ENCODE measurements at regions not wholly inside any gene's neighbourhood (a gene's known extent, or its start where the extent isn't known, plus 50 kb on each side); places are given as distances from the start of the nearest gene placed in this dataset.

GRCh38 chr12:28704477-28705169, 444.5 kb upstream of the FAR2 start:
- no peaks in the 10 kb centered on the region for H3K9me3 Mint-ChIP-seq
- H3K4me1 Mint-ChIP-seq, result no peaks in the 10 kb centered on the region

DNA sequence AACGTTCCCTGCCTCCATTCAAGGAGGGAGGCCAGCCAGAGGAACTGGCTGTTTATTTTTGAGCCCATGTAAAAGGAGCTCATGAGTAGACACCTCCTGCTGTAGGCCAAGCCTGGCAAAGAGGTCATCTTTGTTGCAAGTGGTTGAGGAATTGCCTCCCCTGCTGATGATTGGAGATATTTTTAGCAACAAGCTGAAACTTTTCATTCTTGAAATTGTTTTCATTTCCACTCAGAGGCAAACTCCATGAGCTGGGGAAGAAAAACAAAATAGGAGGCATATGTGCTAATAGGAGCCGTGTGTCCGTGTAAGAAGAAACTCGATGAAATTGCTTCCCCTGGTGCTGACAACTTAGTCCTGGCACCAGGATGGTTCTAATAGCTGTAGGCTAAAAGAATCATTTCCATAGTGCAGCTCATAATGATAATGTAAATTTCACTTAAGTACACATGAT, 440.1 kb upstream of the FAR2 start:
- Histone ChIP-seq H3K9me3 (ENCODE audit: low read depth) (no peaks in the 10 kb centered on the region), H3K4me1 (no peaks in the 10 kb centered on the region), H3K79me2 (ENCODE audit: low read depth) (no peaks in the 10 kb centered on the region), H3K27ac (no peak overlapping the region), H4K20me1 (ENCODE audit: low read depth) (no peaks in the 10 kb centered on the region), H3K9ac (no peak overlapping the region), H3K36me3 (no peaks in the 10 kb centered on the region), H3K27me3 (no peaks in the 10 kb centered on the region), H3K4me3 (no peak overlapping the region), H3K4me2 (no peak overlapping the region), H3F3A (ENCODE audit: low read depth) (no peaks in the 10 kb centered on the region), H2AFZ (replicated peaks) (no peak overlapping the region)
- Mint-ChIP-seq H3K9me3 (no peaks in the 10 kb centered on the region), H3K4me1 (no peaks in the 10 kb centered on the region), H3K4me3 (no peak overlapping the region), H3K36me3 (no peaks in the 10 kb centered on the region), H3K27me3 (ENCODE audit: insufficient read depth, low read depth) (no peaks in the 10 kb centered on the region), H3K27ac (no peak overlapping the region)
- no peak for TF ChIP-seq CTCF (IDR thresholded peaks at IDR 0.05)
- TF ChIP-seq EZH2phosphoT487 (IDR thresholded peaks at IDR 0.05), result no peak
- TF ChIP-seq EZH2 (IDR thresholded peaks at IDR 0.05), result no peak
- DNase-seq (ENCODE audit: low spot score), result no peak

More at GRCh38 chr12:28704477-28705169, 444.5 kb upstream of the FAR2 start:
- Histone ChIP-seq H3K4me1 (no peaks in the 10 kb centered on the region), H3K79me2 (ENCODE audit: low read depth) (no peaks in the 10 kb centered on the region), H3K9ac (no peak overlapping the region), H3K36me3 (no peaks in the 10 kb centered on the region), H3K4me3 (no peak overlapping the region), H2AFZ (replicated peaks) (no peak overlapping the region), H3K27me3 (no peaks in the 10 kb centered on the region), H3K27ac (no peak overlapping the region), H3F3A (ENCODE audit: low read depth) (no peaks in the 10 kb centered on the region), H4K20me1 (ENCODE audit: low read depth) (no peaks in the 10 kb centered on the region), H3K4me2 (no peak overlapping the region), H3K9me3 (ENCODE audit: low read depth) (no peaks in the 10 kb centered on the region)
- no peaks in the 10 kb centered on the region for H3K27me3 Mint-ChIP-seq (ENCODE audit: insufficient read depth, low read depth)
- no peak overlapping the region for H3K4me3 Mint-ChIP-seq
- no peak for DNase-seq (ENCODE audit: low spot score)
- no peak overlapping the region for H3K27ac Mint-ChIP-seq
- TF ChIP-seq EZH2 (IDR thresholded peaks at IDR 0.05), result no peak
- TF ChIP-seq EZH2phosphoT487 (IDR thresholded peaks at IDR 0.05), result no peak
- no peaks in the 10 kb centered on the region for H3K36me3 Mint-ChIP-seq

GRCh38 chr12:28709986-28710685, 438.9 kb upstream of the FAR2 start:
- no peaks in the 10 kb centered on the region for H3K9me3 ChIP-seq (ENCODE audit: low read depth)
- H3K27me3 ChIP-seq, result no peaks in the 10 kb centered on the region
- Mint-ChIP-seq H3K27me3 (ENCODE audit: insufficient read depth, low read depth) (no peaks in the 10 kb centered on the region), H3K4me1 (no peaks in the 10 kb centered on the region), H3K27ac (no peak overlapping the region), H3K4me3 (no peak overlapping the region), H3K9me3 (no peaks in the 10 kb centered on the region), H3K36me3 (no peaks in the 10 kb centered on the region)
- no peak overlapping the region for H3K4me3 ChIP-seq
- no peak for TF ChIP-seq CTCF (IDR thresholded peaks at IDR 0.05)
- no peak for TF ChIP-seq EZH2 (IDR thresholded peaks at IDR 0.05)
- no peak for TF ChIP-seq EZH2phosphoT487 (IDR thresholded peaks at IDR 0.05)
- no peaks in the 10 kb centered on the region for H3K36me3 ChIP-seq
- no peaks in the 10 kb centered on the region for H3K4me1 ChIP-seq
- H3K4me2 ChIP-seq, result no peak overlapping the region
- H3K27ac ChIP-seq, result no peak overlapping the region
- DNase-seq (ENCODE audit: low spot score), result no peak
- H3F3A ChIP-seq (ENCODE audit: low read depth), result no peaks in the 10 kb centered on the region
- H3K9ac ChIP-seq, result no peak overlapping the region
- no peaks in the 10 kb centered on the region for H3K79me2 ChIP-seq (ENCODE audit: low read depth)
- H2AFZ ChIP-seq (replicated peaks), result peak overlapping the region; percentile 18
- H4K20me1 ChIP-seq (ENCODE audit: low read depth), result no peaks in the 10 kb centered on the region

DNA sequence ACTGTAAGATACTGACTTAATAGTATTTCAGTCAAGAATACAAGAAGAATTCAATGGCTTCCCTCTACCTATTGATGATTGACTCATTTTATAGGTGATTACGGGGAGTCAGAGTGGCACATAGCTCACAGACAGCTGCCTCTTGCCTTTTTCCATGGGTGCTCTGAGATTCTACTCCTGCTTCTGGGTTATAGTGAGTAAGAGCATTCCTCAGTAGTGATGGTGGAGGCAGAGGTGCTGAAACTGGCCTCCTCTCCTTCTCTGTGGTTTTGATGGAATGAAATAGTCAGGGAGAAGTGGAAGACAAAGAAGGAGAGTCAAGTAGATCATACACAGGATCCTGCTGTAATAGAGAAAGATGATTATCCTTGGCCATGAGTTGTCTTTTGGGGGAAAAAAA, 438.2 kb upstream of the FAR2 start:
- Histone ChIP-seq H3K9ac (no peak overlapping the region), H3K79me2 (ENCODE audit: low read depth) (no peaks in the 10 kb centered on the region), H4K20me1 (ENCODE audit: low read depth) (no peaks in the 10 kb centered on the region), H3K36me3 (no peaks in the 10 kb centered on the region), H3K27me3 (no peaks in the 10 kb centered on the region), H3K27ac (no peak overlapping the region), H3F3A (ENCODE audit: low read depth) (no peaks in the 10 kb centered on the region), H3K4me1 (no peaks in the 10 kb centered on the region), H2AFZ (replicated peaks) (no peak overlapping the region), H3K9me3 (ENCODE audit: low read depth) (no peaks in the 10 kb centered on the region), H3K4me3 (no peak overlapping the region), H3K4me2 (no peak overlapping the region)
- Mint-ChIP-seq H3K9me3 (no peaks in the 10 kb centered on the region), H3K4me1 (no peaks in the 10 kb centered on the region), H3K27me3 (ENCODE audit: insufficient read depth, low read depth) (no peaks in the 10 kb centered on the region), H3K36me3 (no peaks in the 10 kb centered on the region), H3K4me3 (no peak overlapping the region), H3K27ac (no peak overlapping the region)
- DNase-seq (ENCODE audit: low spot score), result no peak
- no peak for TF ChIP-seq EZH2phosphoT487 (IDR thresholded peaks at IDR 0.05)
- TF ChIP-seq CTCF (IDR thresholded peaks at IDR 0.05), result no peak
- no peak for TF ChIP-seq EZH2 (IDR thresholded peaks at IDR 0.05)
